Stimulated activated naive CD8-positive, alpha-beta T cell treated with anti-CD3 and anti-CD28 coated beads, Interleukin-15, Interleukin-2, amounts not matched to agents 100 ng/mL and 50 ng/mL, for 24 hours (primary cell): ENCODE measurements at regions not wholly inside any gene's neighbourhood (a gene's known extent, or its start where the extent isn't known, plus 50 kb on each side); places are given as distances from the start of the nearest gene placed in this dataset.
"Not testable (repeated sequence)": the region's sequence is repeated elsewhere in the genome, so short reads cannot be mapped to it uniquely, and the experiment has no call there.

Source experiments
- H3K27ac Mint-ChIP-seq: one replicate; pipeline ENCODE4 v1.8.0; 2021; ENCODE audit warnings: mild to moderate bottlenecking, mixed read lengths
- H3K27me3 Mint-ChIP-seq: one replicate; pipeline ENCODE4 v1.8.0; 2021; ENCODE audit warnings: mixed read lengths
- H3K36me3 Mint-ChIP-seq: one replicate; pipeline ENCODE4 v1.8.0; 2021; ENCODE audit warnings: low read depth, mixed read lengths
- H3K4me1 Mint-ChIP-seq: one replicate; pipeline ENCODE4 v1.8.0; 2021; ENCODE audit warnings: low read depth, mixed read lengths
- H3K4me3 Mint-ChIP-seq: one replicate; pipeline ENCODE4 v1.8.0; 2021; ENCODE audit warnings: mild to moderate bottlenecking, mixed read lengths
- H3K9me3 Mint-ChIP-seq: one replicate; pipeline ENCODE4 v1.8.0; 2021; ENCODE audit warnings: mixed read lengths

DNA sequence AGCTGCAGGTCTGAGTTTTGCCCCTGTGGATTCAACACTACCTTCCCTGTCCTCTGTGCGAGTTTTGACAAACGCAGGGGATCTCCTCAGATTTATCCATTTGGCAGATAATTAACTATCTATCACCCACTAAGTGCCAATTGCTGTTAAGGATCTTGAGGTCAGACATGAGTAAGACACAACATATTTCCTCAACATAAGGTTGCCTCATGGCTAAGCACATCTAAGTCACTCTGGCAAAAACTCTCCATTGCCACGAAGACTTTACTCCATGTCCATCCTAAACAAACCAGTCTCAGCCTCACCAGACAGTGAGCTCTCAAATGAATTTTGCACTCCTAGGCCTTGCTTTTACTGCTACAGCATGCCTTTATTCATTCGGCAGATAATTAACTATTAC, 408.4 kb downstream of the MAFB start:
- no peaks in the 10 kb centered on the region for H3K36me3 Mint-ChIP-seq
- H3K4me1 Mint-ChIP-seq, result no peaks in the 10 kb centered on the region
- H3K27ac Mint-ChIP-seq, result no peak overlapping the region

DNA sequence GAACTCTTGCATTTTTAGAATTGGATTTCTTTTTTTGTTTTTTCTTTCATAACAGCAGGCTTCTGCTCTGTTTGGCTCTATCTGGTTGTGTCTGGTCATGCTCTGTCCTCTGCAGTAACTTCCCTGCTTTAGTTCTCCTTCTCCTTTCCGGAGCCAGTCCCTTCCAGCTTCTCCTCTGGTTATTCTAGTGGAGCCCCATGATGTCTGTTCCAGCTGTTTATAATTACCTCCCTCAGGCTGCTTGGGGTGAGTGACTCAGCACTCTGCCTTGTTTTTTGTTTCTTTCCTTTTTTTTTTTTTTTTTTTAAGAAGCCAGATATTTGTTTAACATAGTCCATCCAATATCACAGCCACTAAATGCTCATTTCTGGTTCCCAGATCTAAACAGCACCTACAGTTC, 409.6 kb downstream of the MAFB start:
- H3K4me3 Mint-ChIP-seq, result no peak overlapping the region
- peaks cover 3% of the 10 kb centered on the region for H3K27me3 Mint-ChIP-seq
- no peaks in the 10 kb centered on the region for H3K36me3 Mint-ChIP-seq
- no peaks in the 10 kb centered on the region for H3K4me1 Mint-ChIP-seq
- H3K9me3 Mint-ChIP-seq, result no peaks in the 10 kb centered on the region
- H3K27ac Mint-ChIP-seq, result no peak overlapping the region

More for the DNA sequence above, 408.4 kb downstream of the MAFB start:
- Mint-ChIP-seq H3K27me3 (peaks cover 3% of the 10 kb centered on the region), H3K9me3 (no peaks in the 10 kb centered on the region), H3K4me3 (no peak overlapping the region)

DNA sequence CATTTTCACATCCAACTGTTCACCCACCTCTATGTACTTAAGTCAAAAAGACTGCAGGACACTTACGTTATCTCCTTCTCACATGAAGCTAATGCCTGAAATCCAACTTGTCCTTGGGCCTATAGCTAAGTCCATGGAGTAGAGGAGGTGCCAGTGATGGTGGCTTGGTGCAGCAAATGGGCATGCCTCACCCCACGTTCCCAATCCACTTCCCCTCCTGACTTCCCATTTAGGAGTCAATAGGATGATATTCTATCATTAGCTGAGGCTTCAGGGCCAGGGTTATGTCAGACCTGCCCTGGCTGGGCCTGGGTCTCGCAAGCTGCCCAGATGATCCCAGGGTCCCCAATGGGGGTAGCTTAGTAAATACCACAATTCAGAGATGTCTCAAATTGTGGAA, 410.4 kb downstream of the MAFB start:
- no peak overlapping the region for H3K4me3 Mint-ChIP-seq
- H3K36me3 Mint-ChIP-seq, result no peaks in the 10 kb centered on the region
- H3K27me3 Mint-ChIP-seq, result peaks cover 3% of the 10 kb centered on the region
- no peak overlapping the region for H3K27ac Mint-ChIP-seq
- no peaks in the 10 kb centered on the region for H3K4me1 Mint-ChIP-seq
- H3K9me3 Mint-ChIP-seq, result no peaks in the 10 kb centered on the region

DNA sequence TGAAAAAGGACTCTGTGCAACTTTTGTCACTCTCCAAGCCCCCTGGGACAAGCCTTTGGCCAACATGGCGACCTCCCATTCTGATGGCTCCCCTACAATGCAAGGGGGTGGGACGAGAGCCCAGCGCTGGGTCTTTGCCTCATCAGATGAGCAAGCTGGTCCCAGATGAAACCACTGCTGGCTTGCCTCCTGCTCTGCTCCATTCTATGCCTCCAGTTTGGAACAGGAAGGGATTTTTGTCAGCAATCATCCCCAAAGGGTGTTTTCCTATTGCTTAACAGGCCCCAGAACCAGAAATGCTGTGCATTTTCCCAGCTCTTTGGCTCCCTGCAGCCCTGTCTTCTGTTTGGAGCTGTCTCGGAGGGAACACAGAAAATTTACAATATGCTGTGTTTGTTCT, 412.7 kb downstream of the MAFB start:
- no peaks in the 10 kb centered on the region for H3K36me3 Mint-ChIP-seq
- H3K4me3 Mint-ChIP-seq, result no peak overlapping the region
- H3K27me3 Mint-ChIP-seq, result no peaks in the 10 kb centered on the region
- no peaks in the 10 kb centered on the region for H3K9me3 Mint-ChIP-seq
- H3K4me1 Mint-ChIP-seq, result no peaks in the 10 kb centered on the region
- H3K27ac Mint-ChIP-seq, result no peak overlapping the region

DNA sequence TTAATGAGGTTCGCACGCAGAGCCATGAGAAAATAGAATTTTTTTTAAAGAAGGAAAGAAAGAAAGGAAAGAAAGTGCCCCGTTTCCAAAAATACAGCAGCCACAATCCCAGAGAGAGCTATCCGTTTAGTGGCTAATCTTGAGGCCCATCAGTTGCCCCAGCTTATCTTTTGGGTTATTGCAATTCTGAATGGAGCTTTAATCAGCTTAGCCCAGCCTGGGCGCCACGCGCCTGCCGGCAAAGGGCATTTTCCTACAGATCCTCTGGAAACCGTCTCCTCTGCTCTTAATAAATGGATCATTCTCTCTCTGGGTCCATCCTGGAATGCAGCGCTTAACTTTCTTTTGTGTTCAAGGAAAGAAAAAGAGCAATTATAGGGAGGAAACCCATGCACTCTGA, 413.3 kb downstream of the MAFB start:
- Mint-ChIP-seq H3K27ac (no peak overlapping the region), H3K4me1 (no peaks in the 10 kb centered on the region), H3K9me3 (no peaks in the 10 kb centered on the region), H3K27me3 (no peaks in the 10 kb centered on the region), H3K36me3 (no peaks in the 10 kb centered on the region), H3K4me3 (no peak overlapping the region)

DNA sequence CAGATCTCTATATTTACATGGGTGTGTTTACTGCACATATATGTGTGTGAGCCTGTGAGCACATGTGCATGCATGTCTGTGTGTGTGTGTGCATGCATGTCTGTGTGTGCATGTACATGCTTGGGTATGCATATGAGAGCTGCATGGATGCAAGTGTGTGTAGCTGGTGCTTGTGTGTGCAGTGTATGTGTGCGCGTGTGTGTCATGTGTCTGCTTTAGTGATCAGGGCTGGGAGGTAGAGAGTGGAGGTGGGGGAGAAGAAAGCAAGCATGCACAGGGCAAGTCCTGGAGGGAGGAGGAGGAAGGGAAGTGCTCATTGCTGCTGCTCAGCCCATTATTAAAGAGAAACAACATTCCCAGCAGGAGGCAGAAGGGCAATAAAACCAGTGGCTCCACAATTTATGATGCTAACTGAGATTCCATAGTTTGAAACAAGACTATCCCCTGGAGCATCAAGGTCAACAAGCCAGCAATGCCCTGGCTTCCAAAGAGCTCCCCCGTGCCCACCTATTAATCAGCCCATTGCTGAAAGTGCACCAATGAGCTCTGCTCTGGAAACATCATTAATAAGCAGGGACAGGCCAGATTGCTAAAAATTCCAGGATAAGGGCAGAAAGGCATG, 414.0 kb downstream of the MAFB start:
- no peaks in the 10 kb centered on the region for H3K9me3 Mint-ChIP-seq
- H3K4me3 Mint-ChIP-seq, result no peak overlapping the region
- no peak overlapping the region for H3K27ac Mint-ChIP-seq
- no peaks in the 10 kb centered on the region for H3K36me3 Mint-ChIP-seq
- H3K27me3 Mint-ChIP-seq, result no peaks in the 10 kb centered on the region
- no peaks in the 10 kb centered on the region for H3K4me1 Mint-ChIP-seq

DNA sequence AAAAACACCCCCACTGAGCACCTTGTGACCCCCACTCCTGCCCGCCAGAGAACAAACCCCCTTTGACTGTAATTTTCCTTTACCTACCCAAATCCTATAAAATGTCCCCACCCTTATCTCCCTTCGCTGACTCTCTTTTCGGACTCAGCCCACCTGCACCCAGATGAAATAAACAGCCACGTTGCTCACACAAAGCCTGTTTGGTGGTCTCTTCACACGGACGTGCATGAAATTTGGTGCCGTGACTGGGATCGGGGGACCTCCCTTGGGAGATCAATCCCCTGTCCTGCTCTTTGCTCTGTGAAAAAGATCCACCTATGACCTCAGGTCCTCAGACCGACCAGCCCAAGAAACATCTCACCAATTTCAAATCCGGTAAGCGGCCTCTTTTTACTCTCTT, 419.8 kb downstream of the MAFB start:
- not testable (repeated sequence) for H3K27me3 Mint-ChIP-seq, H3K9me3 Mint-ChIP-seq, H3K27ac Mint-ChIP-seq, H3K4me1 Mint-ChIP-seq, H3K4me3 Mint-ChIP-seq, H3K36me3 Mint-ChIP-seq

DNA sequence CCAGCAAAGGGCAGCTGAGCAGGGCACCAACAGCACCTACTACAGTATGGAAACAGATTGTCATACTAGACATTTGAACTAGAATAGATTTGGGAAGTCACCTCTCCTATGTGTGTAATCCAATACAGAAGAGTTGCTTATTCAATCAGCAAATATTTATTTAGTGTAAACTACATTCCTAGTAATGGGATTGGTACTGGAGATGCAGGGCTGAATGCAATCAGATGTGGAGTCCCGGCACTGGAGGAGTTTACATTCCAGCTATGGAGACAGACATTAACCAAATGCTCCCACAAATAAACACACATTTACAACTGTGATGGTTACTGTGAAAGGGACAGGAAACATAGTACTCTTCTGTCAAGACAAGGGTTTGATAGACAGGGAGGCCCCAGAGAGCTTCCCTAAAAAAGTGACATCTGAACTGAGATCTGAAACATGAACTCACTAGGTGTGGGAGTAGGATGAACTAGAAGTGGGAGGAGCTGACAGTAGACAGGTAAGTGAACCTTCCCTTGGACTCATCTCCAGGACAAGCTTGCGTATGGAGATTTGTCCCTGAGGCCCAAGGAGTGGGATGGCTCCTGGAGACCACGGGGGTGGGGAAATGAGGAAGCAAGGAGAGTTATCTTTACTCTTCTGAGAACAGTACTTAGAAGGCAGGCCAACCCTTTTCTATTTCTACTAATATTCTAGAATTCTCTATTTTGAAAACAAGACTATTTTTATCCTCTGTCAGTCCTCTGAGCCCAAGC, 420.5 kb downstream of the MAFB start:
- Mint-ChIP-seq H3K4me1 (no peaks in the 10 kb centered on the region), H3K27me3 (no peaks in the 10 kb centered on the region)

DNA sequence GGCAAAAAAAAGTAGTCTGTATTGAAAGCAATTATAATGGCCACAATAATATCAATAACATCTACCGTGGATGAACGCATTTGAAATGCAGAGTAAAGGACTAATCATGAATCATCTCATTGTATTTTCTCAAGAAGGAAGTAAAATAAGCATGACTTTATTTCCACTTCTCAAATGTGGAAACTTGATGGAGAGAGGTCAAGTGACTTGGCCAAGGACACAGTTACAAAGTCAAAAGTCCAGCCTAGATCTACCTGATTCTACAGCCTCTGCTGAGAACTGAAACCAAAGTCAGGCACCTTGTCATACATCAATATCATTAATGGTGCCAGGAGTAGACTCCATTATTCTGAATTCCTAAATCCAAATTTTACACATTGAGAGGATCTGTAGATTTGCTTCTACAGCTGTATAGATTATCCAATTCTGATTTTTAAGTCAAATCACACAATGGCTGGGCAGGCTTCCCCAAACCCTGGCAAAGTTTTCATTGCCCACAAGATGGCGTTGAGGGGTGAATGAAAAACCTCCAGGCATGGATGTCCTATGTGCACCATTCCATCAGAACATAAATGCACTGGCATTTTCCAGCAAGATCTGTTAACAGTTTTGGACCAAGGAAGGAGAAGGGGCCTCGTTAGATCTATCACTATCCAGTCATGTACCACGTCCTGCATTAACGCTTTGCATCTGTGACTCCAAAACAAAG, 423.1 kb downstream of the MAFB start:
- Mint-ChIP-seq H3K4me1 (no peaks in the 10 kb centered on the region), H3K27me3 (no peaks in the 10 kb centered on the region), H3K36me3 (no peaks in the 10 kb centered on the region), H3K27ac (no peak overlapping the region), H3K9me3 (no peaks in the 10 kb centered on the region), H3K4me3 (no peak overlapping the region)

More for the DNA sequence above, 420.5 kb downstream of the MAFB start:
- no peak overlapping the region for H3K4me3 Mint-ChIP-seq
- no peaks in the 10 kb centered on the region for H3K36me3 Mint-ChIP-seq
- no peak overlapping the region for H3K27ac Mint-ChIP-seq
- no peaks in the 10 kb centered on the region for H3K9me3 Mint-ChIP-seq

DNA sequence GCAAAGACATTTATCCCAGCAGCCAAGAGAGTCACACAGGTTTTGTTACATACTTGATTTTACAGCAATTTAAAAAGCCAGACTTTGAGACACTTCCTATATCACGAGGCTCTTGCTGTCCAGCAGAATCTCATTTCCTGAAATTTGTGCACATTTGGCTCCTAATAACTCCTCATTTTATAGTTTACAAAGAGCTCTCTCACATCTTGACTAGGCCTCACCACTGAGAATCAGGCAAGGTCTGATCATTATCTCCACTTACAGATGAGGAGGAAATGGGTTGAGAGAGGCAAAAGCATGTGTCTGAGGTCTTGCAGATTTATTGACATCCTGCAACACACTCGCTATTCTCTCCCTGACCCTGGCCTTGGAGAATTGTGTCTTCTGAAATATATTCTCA, 426.8 kb downstream of the MAFB start:
- Mint-ChIP-seq H3K27ac (no peak overlapping the region), H3K36me3 (no peaks in the 10 kb centered on the region), H3K9me3 (no peaks in the 10 kb centered on the region), H3K27me3 (peaks cover 6% of the 10 kb centered on the region), H3K4me3 (no peak overlapping the region), H3K4me1 (no peaks in the 10 kb centered on the region)

DNA sequence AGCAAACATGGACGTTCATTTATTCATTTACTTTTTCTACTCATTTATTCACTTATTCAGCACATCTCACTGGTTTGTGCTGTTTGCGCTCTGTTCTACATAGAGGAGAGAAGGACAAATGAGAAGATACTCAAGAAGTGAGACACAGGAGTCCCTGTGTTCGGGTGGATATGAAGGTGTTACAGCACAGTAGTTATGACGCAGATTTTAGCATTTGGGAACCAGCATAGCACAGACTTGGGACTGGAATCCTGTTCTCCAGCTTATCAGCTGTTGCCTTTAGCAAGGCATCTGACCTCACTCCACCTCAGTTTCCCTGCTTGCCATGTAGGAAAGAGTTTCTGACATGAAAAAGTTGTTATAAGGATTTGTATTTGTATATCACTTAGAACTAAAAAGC, 430.1 kb downstream of the MAFB start:
- Mint-ChIP-seq H3K27me3 (peaks cover 11% of the 10 kb centered on the region), H3K27ac (no peak overlapping the region), H3K9me3 (no peaks in the 10 kb centered on the region), H3K4me1 (no peaks in the 10 kb centered on the region), H3K36me3 (no peaks in the 10 kb centered on the region), H3K4me3 (no peak overlapping the region)

DNA sequence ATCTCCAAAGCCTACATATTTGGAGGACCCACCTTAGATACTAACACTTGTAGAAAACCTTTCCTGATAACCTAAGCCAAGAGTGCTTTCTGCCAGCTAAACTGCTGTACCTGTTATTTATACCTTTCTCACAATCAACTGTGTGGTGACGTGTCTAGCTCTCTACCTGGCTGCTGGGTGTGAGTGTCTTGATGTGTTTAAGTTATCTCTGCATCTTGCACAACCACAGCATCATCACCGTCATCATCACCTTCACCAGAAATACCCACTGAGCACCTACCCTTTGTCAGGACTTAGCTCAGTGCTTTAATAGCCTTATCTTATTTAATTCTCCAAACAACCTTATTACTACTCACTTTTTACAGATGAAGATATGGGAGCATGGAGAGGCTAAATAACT, 431.3 kb downstream of the MAFB start:
- no peaks in the 10 kb centered on the region for H3K9me3 Mint-ChIP-seq
- no peaks in the 10 kb centered on the region for H3K36me3 Mint-ChIP-seq
- no peak overlapping the region for H3K4me3 Mint-ChIP-seq
- H3K27ac Mint-ChIP-seq, result no peak overlapping the region
- peaks cover 16% of the 10 kb centered on the region for H3K27me3 Mint-ChIP-seq
- no peaks in the 10 kb centered on the region for H3K4me1 Mint-ChIP-seq

DNA sequence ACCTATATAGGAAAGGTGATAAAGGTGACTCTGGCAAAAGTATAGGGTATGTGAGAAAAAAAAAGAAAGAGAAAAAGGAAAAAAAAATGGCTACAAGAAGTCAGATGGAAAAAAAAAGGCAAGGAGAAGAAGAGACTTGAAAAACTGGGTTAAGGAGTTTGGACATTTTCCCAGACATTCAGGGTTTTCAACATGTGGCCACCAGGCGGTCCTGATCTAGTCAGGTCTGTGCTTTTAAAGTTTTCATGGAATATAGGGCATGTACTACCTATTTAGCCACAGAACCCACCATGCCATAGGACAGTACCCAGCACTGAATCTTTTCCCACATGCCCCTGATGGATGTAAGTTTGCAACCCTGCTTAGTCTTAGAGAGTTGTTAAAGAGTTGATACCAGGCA, 433.7 kb downstream of the MAFB start:
- no peak overlapping the region for H3K4me3 Mint-ChIP-seq
- no peaks in the 10 kb centered on the region for H3K36me3 Mint-ChIP-seq
- H3K9me3 Mint-ChIP-seq, result peaks cover 4% of the 10 kb centered on the region
- H3K27me3 Mint-ChIP-seq, result peaks cover 23% of the 10 kb centered on the region
- no peaks in the 10 kb centered on the region for H3K4me1 Mint-ChIP-seq
- H3K27ac Mint-ChIP-seq, result no peak overlapping the region

DNA sequence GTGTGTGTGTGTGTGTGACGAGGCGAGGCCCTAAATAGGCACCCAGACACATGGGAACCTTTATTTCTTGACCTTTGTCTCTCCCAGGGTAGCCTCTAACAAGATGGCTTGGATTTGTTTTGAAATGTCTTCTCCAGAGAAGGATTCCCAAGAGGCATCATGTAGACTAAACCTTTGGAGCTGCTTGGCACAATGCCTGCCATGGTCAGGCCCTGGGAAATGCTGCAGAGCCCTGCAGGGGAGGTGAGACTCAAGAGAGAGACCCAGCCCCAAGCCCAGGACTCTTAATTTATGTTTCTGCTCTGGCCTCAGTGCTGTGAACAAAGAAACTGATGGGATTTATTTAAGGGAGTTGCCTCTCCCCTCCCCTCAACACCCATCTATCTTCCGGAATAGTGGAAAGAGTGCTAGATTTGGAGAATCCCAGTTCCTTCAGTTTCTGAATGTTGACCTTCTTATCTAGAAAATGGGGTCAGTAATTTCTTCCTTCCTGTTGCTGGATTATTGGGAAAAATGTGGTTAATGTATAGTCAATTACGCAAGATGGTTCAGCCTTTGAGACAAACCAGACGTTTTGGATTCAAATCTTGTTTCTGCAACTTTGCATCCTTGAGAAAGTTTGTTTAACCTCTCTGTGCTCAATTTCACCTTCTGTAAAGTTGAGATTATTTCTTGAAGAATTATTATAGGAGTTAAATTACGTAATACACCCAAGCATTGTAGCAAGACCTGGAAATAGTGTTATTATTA, 434.8 kb downstream of the MAFB start:
- Mint-ChIP-seq H3K27me3 (peaks cover 23% of the 10 kb centered on the region), H3K9me3 (peaks cover 4% of the 10 kb centered on the region), H3K27ac (no peak overlapping the region), H3K4me3 (no peak overlapping the region), H3K4me1 (no peaks in the 10 kb centered on the region), H3K36me3 (no peaks in the 10 kb centered on the region)
